Activated CD8-positive, alpha-beta T cell treated with anti-CD3 and anti-CD28 coated beads for 36 hours (primary cell): ENCODE measurements at regions not wholly inside any gene's neighbourhood (a gene's known extent, or its start where the extent isn't known, plus 50 kb on each side); places are given as distances from the start of the nearest gene placed in this dataset.
"Not testable (repeated sequence)": the region's sequence is repeated elsewhere in the genome, so short reads cannot be mapped to it uniquely, and the experiment has no call there.

ENCODE experiments used
- ATAC-seq: fragments of 200-7000 bp; cut with Tn5 transposase; one replicate; pipeline ENCODE4 v1.10.0; 2021; ENCODE audit warnings: mild to moderate bottlenecking, moderate library complexity
- CTCF ChIA-PET: fragments of 350-600 bp; sonication (Branson Sonifier 250); formaldehyde crosslinking; loops from one replicate; lab custom pipeline; 2021; ENCODE audit warnings: antibody characterized with exemption; lab: Charles Lee
- POLR2A ChIA-PET: fragments of 350-600 bp; sonication (Branson Sonifier 250); formaldehyde crosslinking; loops from one replicate; lab custom pipeline; 2021; ENCODE audit warnings: antibody characterized with exemption; lab: Charles Lee
- DNase-seq: peaks from one replicate; pipeline ENCODE4 v3.0.0-alpha.2; 2020
- H3K27ac Mint-ChIP-seq: one replicate; pipeline ENCODE4 v1.8.0; 2021; ENCODE audit warnings: mild to moderate bottlenecking, mixed read lengths
- H3K27me3 Mint-ChIP-seq: one replicate; pipeline ENCODE4 v1.8.0; 2021; ENCODE audit warnings: mixed read lengths
- H3K36me3 Mint-ChIP-seq: one replicate; pipeline ENCODE4 v1.8.0; 2021; ENCODE audit warnings: low read depth, mixed read lengths
- H3K4me1 Mint-ChIP-seq: one replicate; pipeline ENCODE4 v1.8.0; 2021; ENCODE audit warnings: low read depth, mixed read lengths
- H3K4me3 Mint-ChIP-seq: one replicate; pipeline ENCODE4 v1.8.0; 2021; ENCODE audit warnings: mild to moderate bottlenecking, moderate library complexity, mixed read lengths
- H3K9me3 Mint-ChIP-seq: one replicate; pipeline ENCODE4 v1.8.0; 2021; ENCODE audit warnings: mixed read lengths
- CTCF ChIP-seq: fragments of 200-600 bp; IDR thresholded peaks from one replicate; pipeline ENCODE4 v1.8.0; 2022; ENCODE audit warnings: antibody characterized with exemption, mild to moderate bottlenecking
- intact Hi-C: fragments of 100-400 bp; cut with micrococcal nuclease; formaldehyde crosslinking; loops from one replicate; pipeline ENCODE4 v1.10.0; 2022

- DNase-seq: no peak
- ChIA-PET CTCF (no interaction called here), POLR2A (interaction anchor here (0.7 kb wide), 1 partner anchor 13 kb away, joined by 3 read pairs; no protein-coding TSS in a partner anchor)
- intact Hi-C loops: no loop called here
- peaks cover 1% of the 10 kb centered on the region for H3K27me3 Mint-ChIP-seq
- no peak for ATAC-seq
- H3K4me1 Mint-ChIP-seq: no peaks in the 10 kb centered on the region
- no peaks in the 10 kb centered on the region for H3K36me3 Mint-ChIP-seq
- H3K27ac Mint-ChIP-seq: no peak overlapping the region
- no peak overlapping the region for H3K4me3 Mint-ChIP-seq
- no peak for TF ChIP-seq CTCF
- H3K9me3 Mint-ChIP-seq: peaks cover 7% of the 10 kb centered on the region
Observed at GRCh38 chr1:221256773-221257172, 377.5 kb downstream of the HLX start.

GRCh38 chr1:221257548-221257947 lies 378.3 kb downstream of the HLX start:
- POLR2A ChIA-PET, CTCF ChIA-PET, H3K27ac Mint-ChIP-seq, intact Hi-C loops, ATAC-seq, DNase-seq, H3K4me1 Mint-ChIP-seq, H3K36me3 Mint-ChIP-seq, H3K4me3 Mint-ChIP-seq, H3K9me3 Mint-ChIP-seq, H3K27me3 Mint-ChIP-seq: not testable (repeated sequence)

GRCh38 chr1:221262677-221263076 lies 383.4 kb downstream of the HLX start:
- ATAC-seq, H3K9me3 Mint-ChIP-seq, POLR2A ChIA-PET, H3K27me3 Mint-ChIP-seq, H3K27ac Mint-ChIP-seq, H3K4me1 Mint-ChIP-seq, DNase-seq, H3K4me3 Mint-ChIP-seq, H3K36me3 Mint-ChIP-seq: not testable (repeated sequence)
- CTCF ChIA-PET: interaction anchor here (1.0 to 3.4 kb wide), 3 partner anchors 172 to 1193 kb away, joined by 3 to 47 read pairs (median 5); no protein-coding TSS in a partner anchor
- intact Hi-C loops: loop anchor here (10.0 kb wide), 1 partner anchor 172 kb away; no protein-coding TSS in a partner anchor

- Mint-ChIP-seq H3K9me3 (no peaks in the 10 kb centered on the region), H3K4me1 (no peaks in the 10 kb centered on the region), H3K27ac (no peak overlapping the region), H3K27me3 (peaks cover 2% of the 10 kb centered on the region), H3K4me3 (no peak overlapping the region), H3K36me3 (no peaks in the 10 kb centered on the region)
- peak; percentile 35 for TF ChIP-seq CTCF
- ATAC-seq (peak; percentile 68), DNase-seq (peak; percentile 64)
- ChIA-PET CTCF (interaction anchor here (0.7 to 3.4 kb wide), 16 partner anchors 12 to 819 kb away, joined by 3 to 47 read pairs (median 4); no protein-coding TSS in a partner anchor), POLR2A (interaction anchor here (0.7 to 1.4 kb wide), 2 partner anchors 10 to 171 kb away, joined by 3 to 8 read pairs; no protein-coding TSS in a partner anchor)
- intact Hi-C loops: loop anchor here (10.0 kb wide), 1 partner anchor 171 kb away; no protein-coding TSS in a partner anchor
Observed at GRCh38 chr1:221263831-221264767, 384.9 kb downstream of the HLX start.

GRCh38 chr1:221264848-221265247 lies 385.6 kb downstream of the HLX start:
- POLR2A ChIA-PET: interaction anchor here (1.4 kb wide), 1 partner anchor 170 kb away, joined by 8 read pairs; no protein-coding TSS in a partner anchor
- no peak overlapping the region for H3K4me3 Mint-ChIP-seq
- H3K27ac Mint-ChIP-seq: no peak overlapping the region
- TF ChIP-seq CTCF: no peak
- no peak for DNase-seq
- H3K27me3 Mint-ChIP-seq: peaks cover 2% of the 10 kb centered on the region
- intact Hi-C loops: loop anchor here (10.0 kb wide), 1 partner anchor 170 kb away; no protein-coding TSS in a partner anchor
- no peak for ATAC-seq
- no peaks in the 10 kb centered on the region for H3K9me3 Mint-ChIP-seq
- no peaks in the 10 kb centered on the region for H3K4me1 Mint-ChIP-seq
- CTCF ChIA-PET: interaction anchor here (0.7 to 3.4 kb wide), 6 partner anchors 14 to 213 kb away, joined by 3 to 47 read pairs (median 4); no protein-coding TSS in a partner anchor
- no peaks in the 10 kb centered on the region for H3K36me3 Mint-ChIP-seq
